ENCODE measurements at regions not wholly inside any gene's neighbourhood (a gene's known extent, or its start where the extent isn't known, plus 50 kb on each side); places are given as distances from the start of the nearest gene placed in this dataset.

DNA sequence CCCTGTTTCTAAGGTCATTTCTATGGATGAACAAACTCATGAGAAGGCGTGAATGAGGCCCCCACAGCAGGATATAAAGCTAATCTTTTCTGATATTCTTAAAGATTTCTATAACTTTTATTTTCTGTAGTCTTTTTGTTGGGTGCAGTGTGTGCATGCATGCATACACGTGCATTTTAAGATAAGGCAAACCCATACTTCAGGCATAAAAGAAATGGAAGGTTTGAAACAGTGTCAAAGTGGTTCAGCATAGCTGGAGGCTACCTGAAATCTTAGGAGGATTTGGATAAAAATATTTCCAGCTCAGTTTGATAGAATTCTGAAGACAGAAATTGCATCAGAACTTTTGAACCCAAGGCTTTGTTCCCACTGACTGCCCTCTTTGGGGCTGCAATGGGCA, 119.7 kb downstream of the PDHA2 start:
- no peaks in the 10 kb centered on the region for H3K9me3 ChIP-seq
- DNase-seq = no peak
- 79 to 83% (median 80%) methylated on average over 2 of the region's 2 CpGs for WGBS, 4 donors
- H3K27me3 ChIP-seq = no peaks in the 10 kb centered on the region
- no peaks in the 10 kb centered on the region for H3K4me1 ChIP-seq
- H3K4me3 ChIP-seq = no peak overlapping the region
- no peak for ATAC-seq
- H3K27ac ChIP-seq = no peak overlapping the region
- intact Hi-C loops (cut with DNase I) = no loop called here
- TF ChIP-seq, protein P1, sequence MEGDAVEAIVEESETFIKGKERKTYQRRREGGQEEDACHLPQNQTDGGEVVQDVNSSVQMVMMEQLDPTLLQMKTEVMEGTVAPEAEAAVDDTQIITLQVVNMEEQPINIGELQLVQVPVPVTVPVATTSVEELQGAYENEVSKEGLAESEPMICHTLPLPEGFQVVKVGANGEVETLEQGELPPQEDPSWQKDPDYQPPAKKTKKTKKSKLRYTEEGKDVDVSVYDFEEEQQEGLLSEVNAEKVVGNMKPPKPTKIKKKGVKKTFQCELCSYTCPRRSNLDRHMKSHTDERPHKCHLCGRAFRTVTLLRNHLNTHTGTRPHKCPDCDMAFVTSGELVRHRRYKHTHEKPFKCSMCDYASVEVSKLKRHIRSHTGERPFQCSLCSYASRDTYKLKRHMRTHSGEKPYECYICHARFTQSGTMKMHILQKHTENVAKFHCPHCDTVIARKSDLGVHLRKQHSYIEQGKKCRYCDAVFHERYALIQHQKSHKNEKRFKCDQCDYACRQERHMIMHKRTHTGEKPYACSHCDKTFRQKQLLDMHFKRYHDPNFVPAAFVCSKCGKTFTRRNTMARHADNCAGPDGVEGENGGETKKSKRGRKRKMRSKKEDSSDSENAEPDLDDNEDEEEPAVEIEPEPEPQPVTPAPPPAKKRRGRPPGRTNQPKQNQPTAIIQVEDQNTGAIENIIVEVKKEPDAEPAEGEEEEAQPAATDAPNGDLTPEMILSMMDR (IDR thresholded peaks at IDR 0.05) = no peak
- no peak for TF ChIP-seq POLR2A (IDR thresholded peaks at IDR 0.05)
- H3K36me3 ChIP-seq = no peaks in the 10 kb centered on the region

DNA sequence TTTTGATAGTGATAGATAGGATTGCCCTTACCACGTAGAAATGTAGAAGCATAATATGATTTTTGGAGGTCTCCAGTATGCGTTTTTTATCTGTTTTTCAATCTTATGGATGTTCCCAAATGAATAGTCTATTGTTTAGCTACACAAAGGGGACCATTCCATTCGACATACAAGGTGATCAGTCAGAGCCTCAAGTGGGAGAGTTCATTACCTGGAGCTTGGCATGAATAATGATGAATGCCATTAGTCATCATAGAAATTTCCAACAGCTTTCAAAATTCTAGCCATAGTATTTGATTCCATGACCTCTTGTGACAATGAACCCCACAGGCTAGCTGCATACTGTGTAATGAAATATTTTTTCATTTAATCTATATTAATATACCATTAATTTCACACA, 123.6 kb downstream of the PDHA2 start:
- Histone ChIP-seq H3K36me3 (no peaks in the 10 kb centered on the region), H3K4me1 (no peaks in the 10 kb centered on the region), H3K27ac (no peak overlapping the region), H3K9me3 (peaks cover 0 to 2% (median 0%) of the 10 kb centered on the region in 12 donors), H3K4me3 (no peak overlapping the region), H3K27me3 (peaks cover 0 to 3% (median 0%) of the 10 kb centered on the region in 9 donors)
- no peak for ATAC-seq
- 66 to 77% (median 71%) methylated on average over 3 of the region's 3 CpGs for WGBS, 4 donors
- no peak for DNase-seq
- TF ChIP-seq, protein P1 (IDR thresholded peaks at IDR 0.05) = no peak
- TF ChIP-seq POLR2A (IDR thresholded peaks at IDR 0.05) = no peak
- intact Hi-C loops (cut with DNase I) = no loop called here

GRCh38 chr4:95979961-95980876, 140.3 kb downstream of the PDHA2 start:
- 80 to 83% (median 82%) methylated on average over 11 to 13 of the region's 13 CpGs for WGBS, 4 donors
- TF ChIP-seq, protein P1 (IDR thresholded peaks at IDR 0.05) = no peak
- TF ChIP-seq POLR2A (IDR thresholded peaks at IDR 0.05) = no peak
- no peak overlapping the region for H3K27ac ChIP-seq
- H3K9me3 ChIP-seq = peaks cover 0 to 30% (median 0%) of the 10 kb centered on the region in 12 donors
- no peaks in the 10 kb centered on the region for H3K36me3 ChIP-seq
- H3K27me3 ChIP-seq = no peaks in the 10 kb centered on the region
- DNase-seq (peak in 3 of 5 donors; percentile 14 to 61 (median 29)), ATAC-seq (peak; percentile 81 to 94 (median 92))
- intact Hi-C loops (cut with DNase I) = no loop called here
- H3K4me3 ChIP-seq = no peak overlapping the region
- peaks cover 0 to 6% (median 0%) of the 10 kb centered on the region in 12 donors for H3K4me1 ChIP-seq

DNA sequence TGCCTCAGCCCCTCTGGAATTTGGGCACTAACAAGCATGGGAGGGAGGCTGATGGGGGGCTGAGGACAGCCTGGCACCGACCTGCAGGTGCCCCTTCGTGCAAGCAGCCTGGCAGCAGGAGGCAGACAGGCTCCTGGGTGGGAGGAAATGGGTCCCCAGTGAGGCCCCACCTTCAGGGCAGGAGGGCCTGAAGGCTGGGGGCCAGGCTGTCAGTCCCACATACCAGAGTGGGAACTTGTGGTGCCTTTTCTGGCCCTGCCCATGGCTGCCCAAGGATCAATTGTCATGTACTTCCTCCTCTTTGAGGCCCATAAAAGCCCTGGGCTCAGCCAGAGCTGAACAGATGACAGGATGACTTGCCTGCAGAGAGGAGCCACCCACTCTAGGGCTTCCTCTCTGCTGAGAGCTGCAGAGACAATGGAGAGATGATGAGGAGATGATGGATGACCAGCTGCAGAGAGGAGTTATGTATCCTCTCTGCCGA, 141.0 kb downstream of the PDHA2 start:
- 32 to 63% (median 53%) methylated on average over 1 to 3 of the region's 3 CpGs for WGBS, 4 donors
- Histone ChIP-seq H3K4me3 (no peak overlapping the region), H3K27ac (no peak overlapping the region), H3K9me3 (peaks cover 0 to 30% (median 0%) of the 10 kb centered on the region in 12 donors), H3K27me3 (no peaks in the 10 kb centered on the region), H3K36me3 (no peaks in the 10 kb centered on the region), H3K4me1 (peaks cover 0 to 6% (median 0%) of the 10 kb centered on the region in 12 donors)
- DNase-seq (peak in 1 of 5 donors; percentile 25), ATAC-seq (peak; percentile 18 to 54 (median 26))
- no peak for TF ChIP-seq POLR2A (IDR thresholded peaks at IDR 0.05)
- TF ChIP-seq, protein P1 (IDR thresholded peaks at IDR 0.05) = no peak
- intact Hi-C loops (cut with DNase I) = no loop called here
